Colonic mucosa (tissue), 4 donors: ENCODE measurements at regions not wholly inside any gene's neighbourhood (a gene's known extent, or its start where the extent isn't known, plus 50 kb on each side); places are given as distances from the start of the nearest gene placed in this dataset.

ENCODE experiments used
- DNase-seq: peaks from one replicate; pipeline ENCODE4 v3.0.0-alpha.2; 2020
- H3K27ac ChIP-seq: fragments of 200-600 bp; one replicate; pipeline ENCODE4 v1.8.0; 2021
- H3K27me3 ChIP-seq: fragments of 200-600 bp; one replicate; pipeline ENCODE4 v1.8.0; 2021
- H3K36me3 ChIP-seq: fragments of 200-600 bp; one replicate; pipeline ENCODE4 v1.8.0; 2021
- H3K4me1 ChIP-seq: fragments of 200-600 bp; one replicate; pipeline ENCODE4 v1.8.0; 2021; ENCODE audit warnings: mild to moderate bottlenecking
- H3K4me3 ChIP-seq: fragments of 200-600 bp; one replicate; pipeline ENCODE4 v1.8.0; 2021
- H3K9ac ChIP-seq, 2 donors: one replicate each; pipeline ENCODE4 v1.7.0; 2013; ENCODE audit warnings: control low read depth in 2 of 2, low read depth in 2 of 2, low read length in 2 of 2
- H3K9me3 ChIP-seq: fragments of 200-600 bp; one replicate; pipeline ENCODE4 v1.8.0; 2021
- intact Hi-C: fragments of 100-400 bp; cut with DNase I; formaldehyde crosslinking; loops from one replicate; pipeline ENCODE4 v1.14.1; 2022
- TF ChIP-seq, protein P1 (sequence below): fragments of 200-600 bp; IDR thresholded peaks from one replicate; pipeline ENCODE4 v1.8.0; 2022; ENCODE audit warnings: antibody characterized with exemption, mild to moderate bottlenecking
- donor health status: healthy.
- donor health status: DM: no; HTN: no; CAD: no.
- donor health status: DM: no; HTN: no; CAD: no.

- Histone ChIP-seq H3K4me1 (no peaks in the 10 kb centered on the region), H3K36me3 (no peaks in the 10 kb centered on the region), H3K9me3 (no peaks in the 10 kb centered on the region), H3K27ac (no peak overlapping the region), H3K9ac (peak overlapping the region in 1 of 2 donors; percentile 29), H3K4me3 (no peak overlapping the region), H3K27me3 (no peaks in the 10 kb centered on the region)
- intact Hi-C loops: no loop called here
- peak; percentile 33 for DNase-seq
- TF ChIP-seq, protein P1, sequence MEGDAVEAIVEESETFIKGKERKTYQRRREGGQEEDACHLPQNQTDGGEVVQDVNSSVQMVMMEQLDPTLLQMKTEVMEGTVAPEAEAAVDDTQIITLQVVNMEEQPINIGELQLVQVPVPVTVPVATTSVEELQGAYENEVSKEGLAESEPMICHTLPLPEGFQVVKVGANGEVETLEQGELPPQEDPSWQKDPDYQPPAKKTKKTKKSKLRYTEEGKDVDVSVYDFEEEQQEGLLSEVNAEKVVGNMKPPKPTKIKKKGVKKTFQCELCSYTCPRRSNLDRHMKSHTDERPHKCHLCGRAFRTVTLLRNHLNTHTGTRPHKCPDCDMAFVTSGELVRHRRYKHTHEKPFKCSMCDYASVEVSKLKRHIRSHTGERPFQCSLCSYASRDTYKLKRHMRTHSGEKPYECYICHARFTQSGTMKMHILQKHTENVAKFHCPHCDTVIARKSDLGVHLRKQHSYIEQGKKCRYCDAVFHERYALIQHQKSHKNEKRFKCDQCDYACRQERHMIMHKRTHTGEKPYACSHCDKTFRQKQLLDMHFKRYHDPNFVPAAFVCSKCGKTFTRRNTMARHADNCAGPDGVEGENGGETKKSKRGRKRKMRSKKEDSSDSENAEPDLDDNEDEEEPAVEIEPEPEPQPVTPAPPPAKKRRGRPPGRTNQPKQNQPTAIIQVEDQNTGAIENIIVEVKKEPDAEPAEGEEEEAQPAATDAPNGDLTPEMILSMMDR: no peak
These were observed 99.9 kb upstream of the RFLNA start for GRCh38 chr12:124194893-124195566.

DNA sequence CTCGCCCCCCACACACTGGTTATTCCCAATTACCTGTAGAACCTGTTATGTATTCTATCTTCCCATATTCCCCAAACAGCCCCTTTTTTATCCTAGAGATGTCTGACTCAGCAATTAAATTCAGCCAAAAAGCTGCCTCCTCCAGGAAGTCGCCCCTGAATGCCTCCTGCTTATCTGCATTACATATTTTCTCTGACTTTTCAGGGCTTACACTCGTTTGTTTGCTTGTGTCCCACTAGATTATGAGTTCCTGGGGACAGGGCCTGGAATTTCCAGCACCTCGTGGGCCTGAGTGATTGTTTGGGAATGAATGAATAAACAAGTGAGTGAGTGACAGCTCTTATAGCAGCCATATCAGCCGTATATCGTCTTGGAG, 99.3 kb upstream of the RFLNA start:
- intact Hi-C loops: no loop called here
- H3K36me3 ChIP-seq: no peaks in the 10 kb centered on the region
- no peaks in the 10 kb centered on the region for H3K4me1 ChIP-seq
- no peak for DNase-seq
- no peak overlapping the region for H3K9ac ChIP-seq
- H3K9me3 ChIP-seq: no peaks in the 10 kb centered on the region
- no peaks in the 10 kb centered on the region for H3K27me3 ChIP-seq
- TF ChIP-seq, protein P1: no peak
- no peak overlapping the region for H3K27ac ChIP-seq
- no peak overlapping the region for H3K4me3 ChIP-seq

DNA sequence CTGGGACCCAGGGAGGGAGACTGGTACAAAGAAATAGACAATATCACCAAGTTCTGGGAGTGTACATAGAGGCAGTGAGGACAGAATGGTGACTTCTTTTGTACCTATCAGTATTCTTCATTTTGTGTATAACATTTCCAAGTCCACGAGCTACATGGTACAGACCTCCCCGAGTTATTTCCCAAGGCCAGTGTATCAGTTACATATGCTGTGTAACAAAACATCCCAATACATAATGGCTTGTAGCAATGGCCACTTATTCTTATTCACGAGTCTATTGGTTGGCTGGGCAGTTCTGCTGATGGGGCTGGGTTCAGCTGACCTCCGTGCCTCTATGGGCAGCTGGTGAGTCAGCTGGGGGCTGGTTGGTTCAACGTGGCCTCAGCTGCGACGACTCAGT, 98.7 kb upstream of the RFLNA start:
- no peak overlapping the region for H3K4me3 ChIP-seq
- intact Hi-C loops: no loop called here
- no peak overlapping the region for H3K27ac ChIP-seq
- H3K27me3 ChIP-seq: no peaks in the 10 kb centered on the region
- TF ChIP-seq, protein P1: no peak
- DNase-seq: no peak
- no peak overlapping the region for H3K9ac ChIP-seq
- H3K4me1 ChIP-seq: no peaks in the 10 kb centered on the region
- no peaks in the 10 kb centered on the region for H3K36me3 ChIP-seq
- no peaks in the 10 kb centered on the region for H3K9me3 ChIP-seq

- Histone ChIP-seq H3K4me3 (no peak overlapping the region), H3K36me3 (no peaks in the 10 kb centered on the region), H3K27ac (no peak overlapping the region), H3K4me1 (no peaks in the 10 kb centered on the region), H3K9ac (no peak overlapping the region), H3K9me3 (no peaks in the 10 kb centered on the region), H3K27me3 (no peaks in the 10 kb centered on the region)
- intact Hi-C loops: no loop called here
- TF ChIP-seq, protein P1: no peak
- no peak for DNase-seq
These were observed 93.6 kb upstream of the RFLNA start for GRCh38 chr12:124201248-124201647.

DNA sequence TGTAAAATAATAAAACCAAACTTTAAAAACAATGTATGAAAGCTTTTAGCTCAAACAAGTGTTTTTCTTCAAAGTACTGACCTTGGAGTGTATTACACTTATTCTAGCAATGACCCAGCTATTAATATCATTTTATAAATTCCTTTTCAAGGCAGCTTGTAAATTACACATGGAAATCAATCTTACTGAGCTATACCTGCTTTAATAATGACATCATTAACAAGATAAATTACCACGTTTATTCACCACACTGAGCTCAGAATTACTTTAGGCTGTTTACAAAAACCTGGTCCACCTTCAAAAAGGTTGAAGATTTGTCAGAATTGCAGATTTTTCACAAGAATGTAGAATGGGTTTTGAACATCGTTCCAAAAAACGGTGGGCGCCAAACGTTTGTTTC, 91.7 kb upstream of the RFLNA start:
- H3K9ac ChIP-seq: no peak overlapping the region
- TF ChIP-seq, protein P1: no peak
- H3K4me1 ChIP-seq: no peaks in the 10 kb centered on the region
- H3K4me3 ChIP-seq: no peak overlapping the region
- intact Hi-C loops: no loop called here
- H3K27ac ChIP-seq: no peak overlapping the region
- DNase-seq: no peak
- H3K36me3 ChIP-seq: no peaks in the 10 kb centered on the region
- H3K9me3 ChIP-seq: no peaks in the 10 kb centered on the region
- H3K27me3 ChIP-seq: no peaks in the 10 kb centered on the region
